ENCODE measurements at regions not wholly inside any gene's neighbourhood (a gene's known extent, or its start where the extent isn't known, plus 50 kb on each side); places are given as distances from the start of the nearest gene placed in this dataset.
"Not testable (repeated sequence)": the region's sequence is repeated elsewhere in the genome, so short reads cannot be mapped to it uniquely, and the experiment has no call there.

DNA sequence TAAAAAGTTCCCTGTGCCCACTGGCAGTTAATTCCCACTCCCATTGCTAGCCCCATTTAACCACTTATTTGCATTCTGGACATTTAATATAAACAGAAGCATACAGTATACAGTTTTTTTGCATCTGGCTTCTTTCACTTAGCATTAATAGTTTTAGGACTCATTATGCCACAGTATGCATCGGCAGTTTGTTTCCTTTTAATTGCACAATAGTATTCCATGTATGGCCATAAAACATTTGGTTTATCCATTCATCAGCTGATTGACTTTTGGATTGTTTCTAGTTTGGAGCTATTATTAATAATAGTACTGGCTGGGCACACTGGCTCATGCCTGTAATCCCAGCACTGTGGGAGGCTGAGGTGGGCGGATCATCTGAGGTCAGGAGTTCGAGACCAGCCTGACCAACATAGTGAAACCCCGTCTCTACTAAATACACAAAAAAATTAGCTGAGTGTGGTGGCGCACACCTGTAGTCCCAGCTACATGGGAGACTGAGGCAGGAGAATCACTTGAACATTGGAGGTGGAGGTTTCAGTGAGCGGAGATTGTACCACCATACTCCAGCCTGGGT is 106.9 kb upstream of the GOLGA6L6 start:
- TF ChIP-seq, protein P1, sequence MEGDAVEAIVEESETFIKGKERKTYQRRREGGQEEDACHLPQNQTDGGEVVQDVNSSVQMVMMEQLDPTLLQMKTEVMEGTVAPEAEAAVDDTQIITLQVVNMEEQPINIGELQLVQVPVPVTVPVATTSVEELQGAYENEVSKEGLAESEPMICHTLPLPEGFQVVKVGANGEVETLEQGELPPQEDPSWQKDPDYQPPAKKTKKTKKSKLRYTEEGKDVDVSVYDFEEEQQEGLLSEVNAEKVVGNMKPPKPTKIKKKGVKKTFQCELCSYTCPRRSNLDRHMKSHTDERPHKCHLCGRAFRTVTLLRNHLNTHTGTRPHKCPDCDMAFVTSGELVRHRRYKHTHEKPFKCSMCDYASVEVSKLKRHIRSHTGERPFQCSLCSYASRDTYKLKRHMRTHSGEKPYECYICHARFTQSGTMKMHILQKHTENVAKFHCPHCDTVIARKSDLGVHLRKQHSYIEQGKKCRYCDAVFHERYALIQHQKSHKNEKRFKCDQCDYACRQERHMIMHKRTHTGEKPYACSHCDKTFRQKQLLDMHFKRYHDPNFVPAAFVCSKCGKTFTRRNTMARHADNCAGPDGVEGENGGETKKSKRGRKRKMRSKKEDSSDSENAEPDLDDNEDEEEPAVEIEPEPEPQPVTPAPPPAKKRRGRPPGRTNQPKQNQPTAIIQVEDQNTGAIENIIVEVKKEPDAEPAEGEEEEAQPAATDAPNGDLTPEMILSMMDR (IDR thresholded peaks at IDR 0.05; ENCODE audit: low read length) = not testable (repeated sequence)
- TF ChIP-seq EZH2 (optimal IDR thresholded peaks at IDR 0.05; ENCODE audit: low read depth, low read length); EZH2phosphoT487 (IDR thresholded peaks at IDR 0.05; ENCODE audit: low read length): not testable (repeated sequence)

All from MM.1S (cell line).